SK-N-SH (cell line): ENCODE measurements at regions not wholly inside any gene's neighbourhood (a gene's known extent, or its start where the extent isn't known, plus 50 kb on each side); places are given as distances from the start of the nearest gene placed in this dataset.

ENCODE experiments used
- CTCF ChIA-PET: fragments of 300-600, 350-600 bp; formaldehyde crosslinking; extraction: SDS; loops from one replicate; lab custom pipeline; 2021; lab: Yijun Ruan, JAX
- POLR2A ChIA-PET: fragments of 350-600 bp; sonication (Branson Sonifier 250); formaldehyde crosslinking; extraction: SDS; loops from one replicate; lab custom pipeline; 2020; ENCODE audit warnings: antibody characterized with exemption, inconsistent platforms; lab: Yijun Ruan, JAX
- DNase-seq: peaks from one replicate; pipeline ENCODE4 v3.0.0; 2012
- H2AFZ ChIP-seq: fragments of 200-600 bp; sonication (generic); 2 replicates; pipeline ENCODE4 v1.8.1; 2016; ENCODE audit warnings: antibody characterized with exemption, mild to moderate bottlenecking, low read depth
- H3F3A ChIP-seq: fragments of 200-600 bp; sonication (generic); replicated peaks from 2 replicates; pipeline ENCODE3; 2016; ENCODE audit warnings: antibody characterized with exemption, mild to moderate bottlenecking; ENCODE audit not compliant: insufficient read depth
- H3K27ac ChIP-seq, 2 experiments: fragments of 200-500 bp in 1 of 2; fragments of 200-600 bp in 1 of 2; sonication (Bioruptor generic) in 1 of 2; sonication (generic), shearing (Covaris generic) in 1 of 2; 2 replicates each; pipeline versions ENCODE4 v1.5.1 to v1.6.1; 2014 to 2016; ENCODE audit warnings: low read depth in 2 of 2, inconsistent platforms in 1 of 2, low read length in 1 of 2, mild to moderate bottlenecking in 1 of 2, mixed read lengths in 1 of 2
- H3K27me3 ChIP-seq: fragments of 200-600 bp; sonication (generic), shearing (Covaris generic); 2 replicates; pipeline ENCODE4 v1.6.1; 2016; ENCODE audit warnings: mixed run types; ENCODE audit not compliant: insufficient read depth
- H3K36me3 ChIP-seq, 2 experiments: fragments of 200-500 bp in 1 of 2; fragments of 200-600 bp in 1 of 2; sonication (Bioruptor generic) in 1 of 2; sonication (generic) in 1 of 2; replicated peaks in 1 of 2; 2 replicates each; pipeline versions ENCODE3 to v1.5.1; 2014 to 2016; ENCODE audit warnings: low read length in 1 of 2, mild to moderate bottlenecking in 1 of 2; ENCODE audit not compliant: insufficient read depth in 2 of 2, control insufficient read depth in 1 of 2
- H3K4me1 ChIP-seq, 2 experiments: fragments of 200-500 bp in 1 of 2; fragments of 200-600 bp in 1 of 2; sonication (Bioruptor generic) in 1 of 2; sonication (generic), shearing (Covaris generic) in 1 of 2; 2 replicates each; pipeline versions ENCODE4 v1.5.1 to v1.6.1; 2014 to 2016; ENCODE audit warnings: low read depth in 1 of 2, low read length in 1 of 2, mixed run types in 1 of 2; ENCODE audit not compliant: insufficient read depth in 2 of 2, control insufficient read depth in 1 of 2
- H3K4me2 ChIP-seq: fragments of 200-600 bp; sonication (generic), shearing (Covaris generic); 2 replicates; pipeline ENCODE4 v1.6.1; 2017; ENCODE audit warnings: mixed run types
- H3K4me3 ChIP-seq, 2 experiments: fragments of 200-500 bp in 1 of 2; fragments of 200-600 bp in 1 of 2; sonication (Bioruptor generic) in 1 of 2; sonication (generic), shearing (Covaris generic) in 1 of 2; 2 replicates each; pipeline versions ENCODE4 v1.5.1 to v1.8.1; 2014 to 2016; ENCODE audit warnings: low read depth in 2 of 2, inconsistent platforms in 1 of 2, low read length in 1 of 2, mild to moderate bottlenecking in 1 of 2, mixed read lengths in 1 of 2, moderate library complexity in 1 of 2
- H3K79me2 ChIP-seq: fragments of 200-600 bp; sonication (generic); 2 replicates; pipeline ENCODE4 v1.8.1; 2017; ENCODE audit warnings: mild to moderate bottlenecking; ENCODE audit not compliant: insufficient read depth
- H3K9ac ChIP-seq: fragments of 200-600 bp; sonication (generic); 2 replicates; pipeline ENCODE4 v1.6.1; 2017; ENCODE audit warnings: mixed run types
- H3K9me2 ChIP-seq: fragments of 200-600 bp; sonication (generic); 2 replicates; pipeline ENCODE4 v1.6.1; 2017; ENCODE audit warnings: mixed run types
- H3K9me3 ChIP-seq: fragments of 200-600 bp; sonication (generic); 2 replicates; pipeline ENCODE4 v1.6.1; 2017; ENCODE audit warnings: mixed run types, mild to moderate bottlenecking, moderate library complexity
- H4K20me1 ChIP-seq: fragments of 200-600 bp; sonication (generic); 2 replicates; pipeline ENCODE4 v1.6.1; 2017; ENCODE audit warnings: mild to moderate bottlenecking, mixed run types; ENCODE audit not compliant: insufficient read depth
- CHD2 ChIP-seq: fragments of 150-350 bp; IDR thresholded peaks from 2 replicates; pipeline ENCODE4 v1.6.1; 2018; ENCODE audit warnings: low read length; ENCODE audit not compliant: partially characterized antibody
- EP300 ChIP-seq, 2 experiments: IDR thresholded peaks; 2 replicates each; pipeline versions ENCODE4 v1.4.0 to v1.6.1; 2012; ENCODE audit warnings: borderline replicate concordance in 1 of 2, low read depth in 1 of 2, low read length in 1 of 2
- EZH2phosphoT487 ChIP-seq: fragments of 200-600 bp; sonication (generic); IDR thresholded peaks from 2 replicates; pipeline ENCODE4 v1.6.1; 2017; ENCODE audit warnings: low read depth, mixed run types, mild to moderate bottlenecking, antibody characterized with exemption, moderate library complexity, borderline replicate concordance
- FOSL2 ChIP-seq: IDR thresholded peaks from 2 replicates; pipeline ENCODE4 v1.4.0; 2012; ENCODE audit warnings: low read depth, mild to moderate bottlenecking, moderate library complexity, borderline replicate concordance
- FOXJ3 ChIP-seq: sonication (generic); formaldehyde crosslinking; IDR thresholded peaks from 2 replicates; pipeline ENCODE4 v1.5.1; 2020; ENCODE audit warnings: mild to moderate bottlenecking, missing genetic modification reagents
- FOXM1 ChIP-seq: IDR thresholded peaks from 2 replicates; pipeline ENCODE4 v1.4.0; 2012; ENCODE audit warnings: low read depth, mild to moderate bottlenecking
- GATA2 ChIP-seq: sonication (generic); formaldehyde crosslinking; IDR thresholded peaks from 2 replicates; pipeline ENCODE4 v1.5.0; 2020; ENCODE audit warnings: mild to moderate bottlenecking, missing genetic modification reagents
- IRF3 ChIP-seq: fragments of 150-350 bp; IDR thresholded peaks from 2 replicates; pipeline ENCODE4 v1.6.1; 2016; ENCODE audit warnings: mild to moderate bottlenecking, low read depth, low read length
- JUND ChIP-seq: IDR thresholded peaks from 2 replicates; pipeline ENCODE4 v1.4.0; 2012
- MEF2A ChIP-seq: IDR thresholded peaks from 2 replicates; pipeline ENCODE4 v1.4.0; 2012; ENCODE audit warnings: low read depth, borderline replicate concordance
- NFIC ChIP-seq: IDR thresholded peaks from 2 replicates; pipeline ENCODE4 v1.4.0; 2012; ENCODE audit warnings: borderline replicate concordance
- PBX3 ChIP-seq: IDR thresholded peaks from 2 replicates; pipeline ENCODE4; 2012
- RAD21 ChIP-seq: IDR thresholded peaks from 2 replicates; pipeline ENCODE4 v1.6.1; 2012; ENCODE audit warnings: mild to moderate bottlenecking, low read length
- SMC3 ChIP-seq: IDR thresholded peaks from 2 replicates; pipeline ENCODE4 v1.6.1; 2012; ENCODE audit warnings: low read depth, low read length, improper control_type of control experiment
- TCF12 ChIP-seq: IDR thresholded peaks from 2 replicates; pipeline ENCODE4 v1.4.0; 2012
- ZBTB33 ChIP-seq: IDR thresholded peaks from 2 replicates; pipeline ENCODE4 v1.4.0; 2012; ENCODE audit warnings: low read depth, borderline replicate concordance
- WGBS: methylation state at CpG from one replicate; pipeline ENCODE4 v1.1.6; 2017; ENCODE audit warnings: low lambda C conversion rate; 5-methylcytosine and 5-hydroxymethylcytosine counted together

GRCh38 chr4:138565576-138565975 lies 323.4 kb upstream of the SLC7A11 start (continued):
- TF ChIP-seq PBX3 (no peak), SMC3 (no peak), JUND (no peak), TCF12 (no peak)

GRCh38 chr4:138562544-138562991 lies 320.4 kb upstream of the SLC7A11 start:
- Histone ChIP-seq H3K27ac (no peak overlapping the region), H3K9ac (no peak overlapping the region), H3K4me3 (no peak overlapping the region), H3K27me3 (no peaks in the 10 kb centered on the region), H4K20me1 (no peaks in the 10 kb centered on the region), H3K9me3 (no peaks in the 10 kb centered on the region), H3K9me2 (no peaks in the 10 kb centered on the region), H3K36me3 (no peaks in the 10 kb centered on the region), H3K79me2 (no peaks in the 10 kb centered on the region), H2AFZ (no peak overlapping the region), H3K4me2 (no peak overlapping the region), H3K4me1 (no peaks in the 10 kb centered on the region), H3F3A (no peaks in the 10 kb centered on the region)
- no peak for DNase-seq
- WGBS: 15% methylated on average over 1 of the region's 1 CpG
- ChIA-PET CTCF (no interaction called here), POLR2A (no interaction called here)
- TF ChIP-seq GATA2 (no peak), NFIC (no peak), EZH2phosphoT487 (no peak), FOXJ3 (CRISPR knock-in tag) (no peak), FOXM1 (no peak), ZBTB33 (no peak), SMC3 (no peak), TCF12 (no peak), EP300 (IDR thresholded peaks at IDR 0.05; ENCODE audit: borderline replicate concordance in 1 of 2, low read depth in 1 of 2, low read length in 1 of 2) (no peak), FOSL2 (no peak), CHD2 (no peak), IRF3 (no peak), RAD21 (no peak), MEF2A (no peak)
